GM18873 (cell line): ENCODE measurements at regions not wholly inside any gene's neighbourhood (a gene's known extent, or its start where the extent isn't known, plus 50 kb on each side); places are given as distances from the start of the nearest gene placed in this dataset.
"Not testable (repeated sequence)": the region's sequence is repeated elsewhere in the genome, so short reads cannot be mapped to it uniquely, and the experiment has no call there.

Experiments
- ATAC-seq: cut with Tn5 transposase; IDR thresholded peaks from one replicate; pipeline ENCODE4 v1.9.1; 2021; ENCODE audit warnings: mild to moderate bottlenecking, moderate library complexity, moderate number of reproducible peaks; ENCODE audit not compliant: unreplicated experiment, low FRiP score

- ATAC-seq, result no peak
These were observed 133.8 kb upstream of the DAB2 start for GRCh38 chr5:39558541-39558940.

- no peak for ATAC-seq
These were observed 131.0 kb upstream of the DAB2 start for GRCh38 chr5:39555788-39556187.

- ATAC-seq, result no peak
These were observed 122.9 kb upstream of the DAB2 start for GRCh38 chr5:39547553-39548154.

GRCh38 chr5:39544941-39545340 is 120.2 kb upstream of the DAB2 start:
- no peak for ATAC-seq

- no peak for ATAC-seq
These were observed 118.6 kb upstream of the DAB2 start for GRCh38 chr5:39543335-39543734.

GRCh38 chr5:39542511-39543285 is 117.9 kb upstream of the DAB2 start:
- ATAC-seq, result no peak

- ATAC-seq, result no peak
These were observed 117.1 kb upstream of the DAB2 start for GRCh38 chr5:39541920-39542319.

GRCh38 chr5:39539470-39539869 is 114.7 kb upstream of the DAB2 start:
- ATAC-seq, result no peak

GRCh38 chr5:39534690-39535089 is 109.9 kb upstream of the DAB2 start:
- no peak for ATAC-seq

- no peak for ATAC-seq
These were observed 109.0 kb upstream of the DAB2 start for GRCh38 chr5:39533749-39534148.

- ATAC-seq, result no peak
These were observed 107.7 kb upstream of the DAB2 start for GRCh38 chr5:39532511-39532910.

- no peak for ATAC-seq
These were observed 106.5 kb upstream of the DAB2 start for GRCh38 chr5:39531306-39531705.

GRCh38 chr5:39526914-39527477 is 102.2 kb upstream of the DAB2 start:
- ATAC-seq, result no peak

- ATAC-seq, result not testable (repeated sequence)
These were observed 101.0 kb upstream of the DAB2 start for GRCh38 chr5:39525781-39526180.

- ATAC-seq, result no peak
These were observed 100.5 kb upstream of the DAB2 start for GRCh38 chr5:39525271-39525670.

- no peak for ATAC-seq
These were observed 99.0 kb upstream of the DAB2 start for GRCh38 chr5:39523821-39524220.

GRCh38 chr5:39521940-39522590 is 97.3 kb upstream of the DAB2 start:
- no peak for ATAC-seq

GRCh38 chr5:39521098-39521860 is 96.5 kb upstream of the DAB2 start:
- ATAC-seq, result no peak

- ATAC-seq, result no peak
These were observed 95.4 kb upstream of the DAB2 start for GRCh38 chr5:39520232-39520572.

GRCh38 chr5:39519566-39520231 is 94.9 kb upstream of the DAB2 start:
- ATAC-seq, result no peak
